H1 (cell line): ENCODE measurements at regions not wholly inside any gene's neighbourhood (a gene's known extent, or its start where the extent isn't known, plus 50 kb on each side); places are given as distances from the start of the nearest gene placed in this dataset.

Source experiments
- GABPA ChIP-seq: IDR thresholded peaks from 2 replicates; pipeline ENCODE4 v1.6.1; 2011; ENCODE audit warnings: mild to moderate bottlenecking, low read length, moderate library complexity, borderline replicate concordance; ENCODE audit not compliant: insufficient read depth
- NANOG ChIP-seq: IDR thresholded peaks from 2 replicates; pipeline ENCODE4 v1.6.1; 2011; ENCODE audit warnings: low read length, low read depth, mild to moderate bottlenecking, inconsistent platforms; ENCODE audit not compliant: insufficient read depth, poor library complexity, severe bottlenecking
- TAF1 ChIP-seq: IDR thresholded peaks from 2 replicates; pipeline ENCODE4 v1.6.1; 2011; ENCODE audit warnings: mild to moderate bottlenecking, low read depth, low read length

- TF ChIP-seq TAF1 (no peak), GABPA (no peak), NANOG (no peak)
- TF ChIP-seq, all 59 proteins: peak for 0
Observed at GRCh38 chr11:115891581-115891980, 387.4 kb upstream of the CADM1 start (continued).
